ENCODE measurements at regions not wholly inside any gene's neighbourhood (a gene's known extent, or its start where the extent isn't known, plus 50 kb on each side); places are given as distances from the start of the nearest gene placed in this dataset.

DNA sequence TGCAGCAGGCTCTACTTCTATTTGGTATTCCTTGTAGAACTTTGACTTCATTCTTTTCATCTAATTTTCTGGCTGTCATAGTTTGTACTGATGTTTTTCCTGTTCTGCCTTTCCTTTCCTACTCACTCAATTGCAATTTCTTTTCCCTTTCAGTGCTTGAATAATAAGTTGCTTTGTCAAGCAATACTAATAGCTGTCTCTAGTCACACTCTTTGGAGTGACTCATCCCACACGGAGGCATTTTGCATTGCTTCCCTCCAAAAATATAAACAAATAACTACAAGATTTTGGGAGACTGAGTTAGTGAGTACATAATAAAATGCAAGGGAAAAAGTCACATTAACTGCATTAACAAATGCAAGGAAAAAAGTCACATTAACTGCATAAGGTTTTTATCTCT, 465.9 kb downstream of the CDH9 start:
- DNase-seq (ENCODE audit: low read depth): no peak
- no peak overlapping the region for H3K4me3 ChIP-seq (ENCODE audit: control insufficient read depth, low read depth, low read length)
- TF ChIP-seq CTCF (conservative IDR thresholded peaks at IDR 0.05; ENCODE audit: control insufficient read depth, insufficient read depth, low read depth, low read length): no peak

GRCh38 chr5:26569929-26570258, 468.5 kb downstream of the CDH9 start:
- H3K4me3 ChIP-seq (ENCODE audit: control insufficient read depth, low read depth, low read length): no peak overlapping the region
- TF ChIP-seq CTCF (conservative IDR thresholded peaks at IDR 0.05; ENCODE audit: control insufficient read depth, insufficient read depth, low read depth, low read length): no peak
- DNase-seq (ENCODE audit: low read depth): no peak

DNA sequence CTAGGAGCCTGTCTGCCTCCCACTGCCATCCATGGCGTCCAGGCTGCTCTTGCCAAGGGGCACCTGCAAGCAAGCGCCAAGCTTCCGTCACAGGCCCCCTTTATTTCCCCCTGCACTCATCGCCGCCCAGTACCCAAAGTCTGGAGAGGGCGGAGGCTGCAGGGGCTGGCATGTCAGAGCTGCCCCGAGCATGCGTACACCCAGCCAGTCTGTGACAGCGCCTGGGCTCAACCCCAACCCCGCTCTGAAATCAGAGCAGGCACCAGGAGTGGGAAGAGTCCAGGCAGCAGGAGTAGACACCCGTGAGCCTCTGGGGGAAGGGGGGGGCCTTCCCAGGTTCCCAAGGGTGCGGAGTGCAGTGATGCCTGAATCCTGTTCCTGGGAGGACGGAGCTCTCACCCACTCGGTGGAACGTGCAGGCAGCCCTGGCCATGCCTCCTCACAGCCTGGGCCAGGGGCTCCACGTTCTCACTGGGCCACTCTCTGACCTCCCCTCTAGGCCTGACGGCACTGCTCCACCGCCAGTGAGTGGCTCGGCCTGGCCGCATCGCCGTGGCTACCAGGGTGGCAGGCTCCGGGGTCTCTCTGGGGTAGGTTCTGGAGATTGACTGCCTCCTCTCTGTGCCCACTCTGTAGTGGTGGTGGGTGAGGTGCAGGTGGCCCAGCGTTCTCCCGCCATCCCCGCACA, 469.0 kb downstream of the CDH9 start:
- H3K4me3 ChIP-seq (ENCODE audit: control insufficient read depth, low read depth, low read length): no peak overlapping the region
- no peak for DNase-seq (ENCODE audit: low read depth)
- no peak for TF ChIP-seq CTCF (conservative IDR thresholded peaks at IDR 0.05; ENCODE audit: control insufficient read depth, insufficient read depth, low read depth, low read length)

GRCh38 chr5:26568316-26568715, 470.1 kb downstream of the CDH9 start:
- TF ChIP-seq CTCF (conservative IDR thresholded peaks at IDR 0.05; ENCODE audit: control insufficient read depth, insufficient read depth, low read depth, low read length): no peak
- DNase-seq (ENCODE audit: low read depth): no peak
- no peak overlapping the region for H3K4me3 ChIP-seq (ENCODE audit: control insufficient read depth, low read depth, low read length)

DNA sequence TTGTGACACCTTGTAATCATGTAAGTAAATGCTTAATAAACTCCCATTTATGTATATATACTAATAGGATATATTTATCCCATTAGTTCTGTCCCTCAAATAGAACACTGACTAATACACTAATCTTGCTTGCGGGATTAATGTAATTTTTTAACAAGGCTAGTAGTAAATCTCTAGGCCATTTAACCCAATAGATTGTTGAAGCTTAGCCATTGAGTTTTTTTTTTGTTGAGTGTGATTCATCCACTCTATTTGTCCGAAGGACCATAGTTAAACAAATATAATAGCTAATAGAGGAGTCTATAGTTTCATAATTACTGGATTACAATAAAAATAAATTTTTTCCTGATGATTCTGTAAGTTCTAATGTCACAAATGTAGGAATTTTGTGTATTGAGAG, 474.4 kb downstream of the CDH9 start:
- no peak for TF ChIP-seq CTCF (conservative IDR thresholded peaks at IDR 0.05; ENCODE audit: control insufficient read depth, insufficient read depth, low read depth, low read length)
- no peak for DNase-seq (ENCODE audit: low read depth)

GRCh38 chr5:26553079-26553478, 485.3 kb downstream of the CDH9 start:
- H3K4me3 ChIP-seq (ENCODE audit: control insufficient read depth, low read depth, low read length): no peak overlapping the region
- no peak for TF ChIP-seq CTCF (conservative IDR thresholded peaks at IDR 0.05; ENCODE audit: control insufficient read depth, insufficient read depth, low read depth, low read length)
- no peak for DNase-seq (ENCODE audit: low read depth)

More for the DNA sequence above, 474.4 kb downstream of the CDH9 start:
- no peak overlapping the region for H3K4me3 ChIP-seq (ENCODE audit: control insufficient read depth, low read depth, low read length)

DNA sequence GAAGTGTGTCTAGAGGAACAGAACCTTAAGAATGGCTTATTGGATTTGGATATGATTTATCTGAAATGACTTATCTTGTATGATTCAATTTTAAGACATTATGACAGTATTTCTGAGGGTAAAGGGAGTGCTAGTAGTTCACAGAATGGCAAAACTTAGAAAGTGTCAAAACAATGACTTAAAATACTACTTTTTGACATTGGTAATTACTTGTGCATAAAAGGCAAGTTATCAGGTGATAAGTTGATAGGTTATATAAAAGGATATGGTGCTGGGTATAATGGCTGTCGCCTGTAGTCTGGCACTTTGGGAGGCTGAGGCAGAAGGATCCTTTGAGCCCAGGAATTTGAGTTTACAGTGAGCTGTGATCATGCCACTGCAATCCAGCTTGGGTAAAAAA, 494.4 kb downstream of the CDH9 start:
- no peak for TF ChIP-seq CTCF (conservative IDR thresholded peaks at IDR 0.05; ENCODE audit: control insufficient read depth, insufficient read depth, low read depth, low read length)
- no peak overlapping the region for H3K4me3 ChIP-seq (ENCODE audit: control insufficient read depth, low read depth, low read length)
- DNase-seq (ENCODE audit: low read depth): no peak

Measured in fibroblast of mammary gland (primary cell).